ENCODE measurements at regions not wholly inside any gene's neighbourhood (a gene's known extent, or its start where the extent isn't known, plus 50 kb on each side); places are given as distances from the start of the nearest gene placed in this dataset.
A peak's percentile ranks its signal among the peaks of the same experiment; 100 is the strongest.
"Not testable (repeated sequence)": the region's sequence is repeated elsewhere in the genome, so short reads cannot be mapped to it uniquely, and the experiment has no call there.

DNA sequence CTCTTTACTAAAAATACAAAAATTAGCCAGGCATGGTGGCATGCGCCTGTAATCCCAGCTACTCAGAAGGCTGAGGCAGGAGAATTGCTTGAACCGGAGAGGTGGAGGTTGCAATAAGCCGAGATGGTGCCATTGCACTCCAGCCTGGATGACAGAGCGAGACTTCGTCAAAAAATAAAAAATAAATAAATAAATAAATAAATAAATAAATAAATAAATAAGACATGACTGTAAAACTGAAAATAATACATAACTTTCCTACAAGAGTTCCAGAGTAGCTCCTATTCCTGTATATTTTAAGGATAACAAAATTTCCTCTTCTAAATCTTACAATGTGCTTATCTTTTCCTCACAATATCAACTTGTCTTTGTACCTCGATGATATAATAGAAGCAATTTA is 549.4 kb downstream of the TRAM1L1 start:
- not testable (repeated sequence) for DNase-seq

DNA sequence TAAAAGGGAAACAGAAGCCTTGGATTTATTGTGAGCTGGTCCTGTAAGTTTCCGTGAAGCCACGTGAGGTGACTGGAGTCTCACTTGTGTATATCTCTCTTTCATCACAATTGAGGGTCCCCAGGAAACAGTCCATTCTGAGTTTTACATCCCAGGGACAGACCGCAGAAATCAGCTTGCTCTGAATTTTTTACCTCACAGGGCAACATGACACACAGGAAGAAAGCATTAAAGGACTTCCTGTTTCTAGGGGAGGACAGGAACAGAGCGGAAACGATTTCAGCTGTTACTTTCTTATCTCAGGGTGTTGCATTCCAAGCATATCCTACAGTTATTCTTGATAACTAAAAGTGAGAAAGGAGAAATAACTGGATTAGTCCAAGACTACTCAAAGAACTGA is 553.5 kb downstream of the TRAM1L1 start:
- DNase-seq, result peak in 1 of 2 donors; percentile 78

DNA sequence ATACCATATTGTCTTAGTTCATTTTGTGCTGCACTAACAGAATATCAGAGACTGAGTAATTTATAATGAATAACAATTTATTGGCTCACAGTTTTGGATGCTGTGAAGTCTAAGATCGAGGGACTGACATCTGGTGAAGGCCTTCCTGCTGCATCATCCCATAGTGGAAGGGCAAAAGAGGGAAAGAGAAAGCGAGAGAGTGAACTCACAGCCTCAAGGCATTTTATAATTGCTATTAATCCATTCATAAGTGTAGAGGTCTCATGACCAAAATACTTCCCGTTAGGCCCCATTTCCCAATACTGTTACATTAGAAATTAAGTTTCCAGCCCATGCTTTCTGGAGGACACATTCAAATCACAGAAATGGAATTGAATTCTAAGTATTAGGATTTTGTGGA is 554.4 kb downstream of the TRAM1L1 start:
- DNase-seq, result no peak

DNA sequence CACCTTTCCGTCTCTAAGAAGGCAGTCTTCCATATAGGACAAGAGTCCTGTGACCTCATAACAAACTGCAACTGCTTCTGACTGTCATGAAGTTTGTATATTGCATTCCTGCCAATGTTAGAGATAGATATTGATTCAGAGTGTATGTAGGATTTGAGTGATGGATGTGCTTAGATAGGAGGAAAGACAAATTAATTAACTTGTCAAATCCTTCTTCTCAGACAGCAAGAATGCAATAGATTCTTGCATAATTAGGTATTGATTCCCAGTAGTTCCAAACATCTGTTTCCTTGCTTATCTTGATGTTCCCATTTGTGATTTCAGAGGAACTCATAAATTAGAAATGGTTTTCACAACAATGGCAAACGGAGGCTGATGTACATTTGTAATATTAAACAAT is 555.3 kb downstream of the TRAM1L1 start:
- no peak for DNase-seq

DNA sequence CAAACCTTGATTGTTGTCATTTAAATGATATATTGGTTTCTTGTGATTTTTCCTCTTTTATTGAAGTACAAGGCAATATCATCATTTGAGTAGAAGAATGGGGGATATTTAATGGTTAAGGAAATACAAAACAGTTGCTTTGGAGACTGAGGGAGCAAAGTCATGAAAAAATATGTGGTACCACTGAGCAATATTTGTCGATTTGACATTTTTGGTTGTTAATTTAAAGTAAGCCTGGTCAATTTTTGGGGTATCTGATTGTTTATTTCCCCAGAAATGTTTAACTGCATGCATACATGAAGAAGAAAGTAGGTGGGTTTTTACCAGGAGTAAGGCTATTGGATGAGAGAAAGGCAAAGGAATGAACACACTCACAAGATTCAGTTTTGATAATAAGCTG is 556.2 kb downstream of the TRAM1L1 start:
- DNase-seq, result no peak

DNA sequence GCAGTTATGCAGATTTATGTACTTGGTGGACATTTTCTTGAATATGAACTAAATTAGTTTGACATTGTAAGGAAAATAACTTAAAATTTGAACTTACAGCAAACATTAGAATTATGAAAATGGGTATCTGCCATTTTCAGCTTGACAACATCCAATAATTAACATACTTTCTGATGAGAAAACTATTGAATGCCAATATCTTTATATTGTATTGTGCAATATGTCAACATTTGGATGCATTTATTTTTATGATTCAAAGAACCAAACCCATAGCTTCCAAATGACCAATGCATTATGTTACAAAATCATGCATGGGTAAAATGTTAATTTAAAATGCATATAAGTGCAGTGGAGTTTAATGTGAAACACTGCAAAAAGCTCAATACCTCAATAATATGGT is 562.5 kb downstream of the TRAM1L1 start:
- no peak for DNase-seq

DNA sequence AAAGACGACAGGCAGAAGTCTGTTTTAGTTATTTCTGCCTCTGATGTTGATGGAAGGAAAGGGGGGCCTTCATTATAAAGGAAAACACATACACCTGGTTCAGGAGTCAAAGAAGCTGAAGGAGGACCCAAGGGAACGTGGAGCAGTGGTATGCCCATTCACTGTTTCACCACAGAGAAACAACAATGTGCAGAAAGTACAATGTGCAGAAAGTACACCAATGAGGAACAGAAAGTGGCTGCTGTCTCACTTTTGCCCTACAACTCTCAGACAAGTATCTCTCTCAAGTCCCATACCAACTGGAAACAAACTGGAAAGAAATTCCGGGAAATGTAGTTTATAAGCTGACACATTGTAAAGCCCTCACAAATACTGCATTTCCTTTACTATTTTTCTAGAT is 564.5 kb downstream of the TRAM1L1 start:
- DNase-seq, result no peak

DNA sequence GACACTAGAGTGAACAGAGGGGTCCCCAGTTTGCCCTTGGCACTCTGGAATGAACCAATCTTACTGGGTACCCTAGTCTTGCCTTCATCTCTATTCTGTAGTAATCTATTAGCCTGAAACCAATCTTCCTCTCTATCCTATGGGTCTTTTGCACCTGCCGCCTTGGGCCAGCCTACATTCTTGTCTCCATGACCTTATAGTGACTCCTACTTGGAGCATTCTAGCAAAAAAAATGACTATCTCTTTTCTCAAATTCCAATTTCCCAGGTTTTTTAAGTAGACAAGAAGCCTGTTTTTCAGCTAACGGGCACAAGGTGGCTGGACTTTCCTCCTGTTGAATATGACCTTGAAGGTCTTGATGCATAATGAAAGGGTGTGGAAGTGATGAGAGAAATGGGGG is 568.7 kb downstream of the TRAM1L1 start:
- DNase-seq, result no peak

DNA sequence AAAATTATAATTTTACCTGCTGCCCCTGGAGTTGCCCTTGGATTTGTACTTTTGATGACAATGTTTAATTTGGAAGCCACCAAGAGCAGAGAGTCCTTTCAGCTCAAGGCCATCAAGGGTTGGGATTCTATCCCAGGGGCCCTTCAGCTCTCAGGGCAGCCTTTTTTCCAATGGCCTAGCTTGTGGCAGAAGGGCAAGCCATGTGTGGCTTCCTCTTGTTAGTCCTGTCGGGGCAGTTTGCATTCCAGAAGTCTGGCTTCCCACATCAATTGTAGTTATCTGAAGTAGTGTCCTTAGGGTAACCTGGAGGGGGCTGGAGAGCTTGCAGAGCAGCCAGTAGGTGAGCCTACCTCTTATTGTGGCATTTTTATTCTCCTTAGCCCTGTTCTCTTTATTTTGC is 569.4 kb downstream of the TRAM1L1 start:
- no peak for DNase-seq

DNA sequence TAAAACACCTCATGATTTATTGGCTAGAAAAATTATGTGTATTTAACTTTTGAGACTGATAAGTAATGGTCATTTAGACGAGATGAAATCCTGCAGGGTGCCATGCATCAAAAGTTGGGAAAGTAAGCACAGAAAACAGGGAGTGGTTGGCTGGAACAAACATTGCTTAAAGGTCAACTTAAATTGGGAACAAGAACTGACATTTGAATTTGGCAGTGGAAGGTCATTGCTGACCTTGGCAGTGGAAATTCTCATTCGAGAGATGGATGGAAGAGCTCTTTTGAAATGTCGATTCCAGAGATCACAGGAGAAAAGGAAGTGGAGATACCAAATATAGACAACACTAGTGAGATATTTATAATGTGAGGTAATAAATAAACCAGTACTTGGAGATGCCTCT is 572.8 kb downstream of the TRAM1L1 start:
- DNase-seq, result no peak

DNA sequence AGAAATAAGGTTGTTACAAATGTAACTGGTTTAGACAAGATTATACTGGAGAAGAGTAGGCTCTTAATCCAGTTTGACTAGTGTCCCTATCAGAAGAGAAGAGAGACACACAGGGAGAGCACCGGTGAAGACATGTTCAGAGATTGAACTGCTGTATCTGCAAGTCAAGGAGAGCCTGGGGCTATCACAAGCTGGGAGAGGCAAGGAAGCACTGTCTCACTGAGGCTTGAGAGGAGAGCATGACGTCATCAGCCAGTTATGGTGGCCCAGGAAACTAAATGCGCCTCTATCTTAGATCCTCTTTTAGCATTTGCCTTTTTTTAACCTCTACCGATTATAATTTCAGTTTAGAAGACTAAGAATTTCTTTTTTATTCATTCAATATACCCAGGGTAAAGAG is 583.4 kb downstream of the TRAM1L1 start:
- no peak for DNase-seq

DNA sequence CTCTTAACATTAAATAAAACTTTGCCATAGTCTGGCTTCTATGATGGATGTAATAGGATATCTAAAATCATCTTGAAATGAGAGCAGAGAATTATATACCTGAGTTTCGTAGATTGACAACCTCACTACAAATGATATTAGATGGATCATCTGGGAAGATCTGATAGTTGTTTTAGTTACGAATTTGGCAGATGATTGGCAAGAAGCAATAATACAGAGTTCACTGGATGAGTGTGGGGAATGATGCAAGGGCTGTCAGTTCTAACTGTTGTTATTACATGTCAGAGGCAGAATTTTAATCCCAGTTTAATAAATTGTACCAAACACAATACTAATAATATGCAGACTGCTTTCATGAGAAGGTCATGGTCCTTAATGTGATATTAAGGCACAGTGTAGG is 585.2 kb downstream of the TRAM1L1 start:
- no peak for DNase-seq

DNA sequence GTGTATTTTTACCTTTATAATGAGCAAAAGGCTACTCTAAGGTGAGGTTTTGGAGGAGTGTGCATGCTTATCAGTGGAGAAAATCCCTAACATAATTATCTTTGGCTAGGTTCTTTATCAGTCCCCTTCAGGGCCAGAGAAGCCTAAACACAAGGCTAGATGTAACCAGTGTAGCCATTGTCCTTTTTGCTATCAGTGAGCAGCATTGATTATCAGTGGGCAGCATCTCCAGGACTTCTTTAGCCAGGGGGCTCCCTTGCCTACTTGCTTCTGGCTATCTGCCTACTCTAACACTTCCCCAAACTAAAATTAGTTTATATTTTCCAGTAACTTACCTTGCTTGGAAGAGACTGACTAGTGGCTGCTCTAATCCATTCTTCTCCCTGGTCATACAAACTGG is 595.6 kb downstream of the TRAM1L1 start:
- no peak for DNase-seq

DNA sequence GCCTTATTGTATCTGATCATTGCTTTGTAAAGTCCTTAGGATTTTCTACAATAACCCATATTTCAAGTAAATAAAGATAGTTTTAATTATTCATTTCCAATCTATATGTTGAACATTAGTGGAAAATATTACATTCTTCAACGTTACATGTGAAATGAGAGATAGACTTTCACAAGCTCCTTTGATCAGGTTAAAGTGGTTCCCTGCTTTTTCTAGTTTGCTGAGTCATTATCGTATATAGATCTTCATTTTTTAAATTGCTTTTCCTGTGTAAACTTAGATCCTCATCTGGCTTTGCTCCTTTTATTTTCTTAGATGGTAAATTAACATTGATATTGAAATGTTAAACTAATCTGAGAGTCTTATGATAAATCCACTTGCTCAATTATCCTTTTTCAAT is 599.0 kb downstream of the TRAM1L1 start:
- no peak for DNase-seq

DNA sequence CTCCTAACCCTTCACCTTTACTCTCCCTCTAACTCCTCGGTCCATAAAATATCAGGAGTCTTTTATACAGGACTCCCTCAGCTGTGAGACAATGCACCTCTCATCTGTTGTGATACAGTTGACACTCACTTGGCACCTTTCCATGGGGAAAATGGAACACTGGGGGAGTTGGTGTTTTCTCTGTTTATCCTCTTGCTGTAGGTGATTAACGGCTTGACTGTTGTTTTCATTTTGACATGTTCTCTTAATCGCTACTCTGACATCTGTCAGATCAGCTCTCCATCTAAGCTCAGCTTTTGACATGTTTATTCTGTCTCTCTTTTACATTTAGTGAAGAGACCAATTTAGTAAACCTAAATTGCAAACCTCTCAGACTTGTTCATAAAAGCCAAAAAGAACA is 604.8 kb downstream of the TRAM1L1 start:
- no peak for DNase-seq

DNA sequence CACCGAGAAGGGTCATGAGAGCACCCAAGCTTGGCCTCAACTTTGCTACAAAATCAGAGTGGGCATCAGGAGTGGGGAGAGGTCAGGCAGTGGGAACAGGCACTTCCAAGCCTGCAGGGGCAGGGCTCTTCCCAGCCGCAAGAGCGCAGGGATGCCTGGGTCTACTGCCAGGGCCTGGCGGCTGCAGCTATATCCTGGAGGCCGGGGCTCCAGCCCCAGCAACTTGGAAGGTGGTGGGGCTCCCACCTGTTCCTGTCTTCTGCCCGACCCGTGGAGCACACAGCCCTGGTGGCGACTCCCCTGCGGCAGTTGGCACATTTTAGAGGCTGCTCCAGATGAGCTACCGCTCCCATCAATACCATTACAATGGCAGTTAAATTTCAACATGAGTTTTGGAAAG is 607.0 kb downstream of the TRAM1L1 start:
- DNase-seq, result no peak

DNA sequence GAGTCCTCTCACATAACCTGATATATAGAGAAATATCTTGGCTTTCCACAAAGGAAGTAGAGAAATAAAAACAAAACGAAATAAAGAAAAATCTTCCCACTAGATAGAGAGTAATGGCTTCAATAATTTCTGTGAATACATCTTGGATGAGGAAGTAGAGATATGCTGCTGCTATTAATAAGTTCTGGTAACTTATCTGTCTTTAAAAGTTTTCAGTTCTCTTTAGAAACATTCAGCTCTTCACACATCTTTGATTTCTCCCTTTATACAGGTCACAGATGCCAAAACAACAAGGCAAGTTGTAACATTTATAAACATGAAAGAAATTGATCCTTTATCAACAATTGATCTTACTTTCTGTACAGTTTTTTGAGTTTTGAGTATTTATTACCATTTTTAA is 615.8 kb downstream of the TRAM1L1 start:
- no peak for DNase-seq

DNA sequence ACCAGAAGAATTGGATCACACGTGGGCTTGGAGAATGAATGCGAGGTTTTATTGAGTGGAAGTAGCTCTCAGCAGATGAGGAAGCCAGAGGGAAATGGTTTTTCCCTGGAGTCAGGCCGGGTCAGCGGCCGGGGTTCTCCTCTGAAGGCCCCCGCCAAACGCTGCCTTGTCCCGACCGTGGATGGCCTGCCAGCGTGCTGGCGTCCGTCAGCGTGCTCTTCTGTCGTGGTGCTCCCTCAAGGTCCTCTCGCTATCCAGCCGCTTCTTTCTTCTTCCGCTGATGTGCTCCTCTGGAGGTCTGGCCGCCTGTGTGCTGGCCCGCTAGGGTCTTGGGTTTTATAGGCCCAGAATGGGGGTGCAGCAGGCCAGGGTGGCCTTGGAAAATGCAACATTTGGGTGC is 632.2 kb downstream of the TRAM1L1 start:
- DNase-seq, result no peak

DNA sequence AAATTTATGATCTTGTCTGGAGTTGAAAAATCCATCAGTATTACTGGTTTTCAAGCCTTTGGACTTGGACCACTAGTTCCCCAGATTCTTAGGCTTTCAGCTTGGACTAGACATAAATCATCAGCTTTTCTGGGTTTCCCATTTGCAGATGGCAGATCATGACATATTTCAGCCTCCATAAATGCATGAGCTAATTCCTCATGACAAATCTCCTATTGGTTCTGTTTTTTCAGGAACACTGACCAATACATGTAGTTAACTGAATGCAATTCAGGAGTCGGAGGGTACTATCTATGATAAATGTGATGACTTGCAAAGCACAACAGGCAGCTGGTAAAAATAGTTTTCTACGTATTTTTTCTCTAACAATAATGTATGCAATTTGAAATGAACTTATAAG is 635.6 kb downstream of the TRAM1L1 start:
- DNase-seq, result no peak

DNA sequence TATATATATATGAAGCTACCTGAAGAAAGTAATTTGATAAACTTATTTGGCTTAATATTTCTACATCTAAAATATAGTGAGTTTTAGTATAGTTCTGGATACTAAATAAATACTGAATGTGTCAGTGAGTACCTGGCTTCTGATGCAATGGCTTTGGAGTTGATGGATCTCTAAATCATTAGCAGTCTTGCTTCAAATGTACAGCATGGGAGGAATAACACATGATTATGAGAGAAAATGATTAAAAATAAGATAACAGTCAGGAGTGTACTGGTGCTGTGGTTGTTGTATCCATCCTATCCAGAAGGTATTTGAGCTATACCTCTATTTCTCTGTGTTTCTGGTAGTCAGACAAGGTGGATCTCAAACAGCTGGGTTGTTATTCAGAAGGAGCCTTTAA is 641.3 kb downstream of the TRAM1L1 start:
- DNase-seq, result no peak

DNA sequence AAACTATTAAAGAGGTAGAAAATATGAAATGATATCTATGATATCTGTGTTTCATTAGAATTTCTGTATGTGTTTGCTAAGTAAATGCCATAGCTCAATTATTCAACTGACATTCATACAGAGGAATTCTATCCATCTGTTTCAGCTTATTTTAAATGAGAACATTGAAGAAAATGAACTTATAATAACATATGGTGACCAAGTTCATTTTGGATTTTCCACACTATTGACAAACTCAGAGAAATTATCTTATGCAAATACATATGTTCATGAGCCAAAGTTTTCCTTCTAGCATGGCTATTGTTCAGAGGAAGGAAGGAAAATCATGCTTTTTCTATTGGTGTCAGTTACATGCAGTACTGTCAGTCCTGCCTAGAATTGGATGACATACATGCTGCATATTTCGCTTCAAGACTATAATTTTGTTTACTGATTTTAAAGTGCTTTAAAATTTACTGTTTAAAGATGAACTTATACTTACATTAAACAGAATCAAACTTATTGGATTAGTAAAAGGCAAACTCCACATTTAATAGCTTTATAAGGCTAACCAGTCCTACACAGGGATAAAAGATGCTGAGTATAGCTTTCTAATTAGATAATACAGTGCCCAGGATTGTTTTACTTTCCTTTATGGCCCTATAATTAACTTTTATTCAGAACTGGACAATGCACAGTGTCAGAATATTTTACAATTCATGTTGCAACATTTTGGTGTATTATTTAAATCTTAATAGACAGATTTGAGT is 646.2 kb downstream of the TRAM1L1 start:
- DNase-seq, result no peak

DNA sequence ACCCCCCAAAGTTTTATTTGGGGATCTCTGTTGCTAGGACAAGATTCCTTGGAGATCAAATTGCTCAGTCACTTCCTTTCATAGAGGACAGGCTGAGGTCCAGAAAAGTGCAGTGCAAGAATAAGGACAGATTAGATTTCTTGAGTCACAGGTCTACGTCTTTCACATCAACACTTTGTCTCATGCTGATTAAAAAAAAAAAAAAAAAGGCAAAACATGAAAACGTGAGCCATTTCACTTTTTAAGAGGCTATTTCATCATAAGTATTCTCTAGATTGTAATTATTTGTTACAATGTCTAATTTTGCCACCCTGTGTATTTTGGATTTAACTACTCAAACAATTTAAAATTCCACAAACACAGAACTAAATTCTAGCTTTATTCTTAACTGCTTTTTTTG is 647.0 kb downstream of the TRAM1L1 start:
- DNase-seq, result no peak

DNA sequence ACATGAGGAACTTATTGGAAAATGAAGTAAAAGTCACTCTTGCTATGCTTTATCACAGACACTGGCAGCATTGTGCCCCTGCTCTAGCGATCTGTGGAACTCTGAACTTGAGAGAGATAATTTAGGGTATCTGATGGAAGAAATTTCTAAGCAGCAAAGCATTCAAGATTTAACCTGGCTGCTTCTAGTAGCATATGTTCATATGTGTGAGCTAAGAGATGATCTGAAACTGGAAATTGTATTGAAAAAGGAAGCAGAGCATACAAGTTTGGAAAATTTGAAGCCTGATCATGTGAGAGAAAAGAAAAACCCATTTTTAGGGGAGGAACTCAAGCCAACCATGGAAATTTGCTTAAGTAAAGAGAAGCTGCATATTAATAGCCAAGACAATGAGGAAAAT is 657.7 kb downstream of the TRAM1L1 start:
- DNase-seq, result no peak

DNA sequence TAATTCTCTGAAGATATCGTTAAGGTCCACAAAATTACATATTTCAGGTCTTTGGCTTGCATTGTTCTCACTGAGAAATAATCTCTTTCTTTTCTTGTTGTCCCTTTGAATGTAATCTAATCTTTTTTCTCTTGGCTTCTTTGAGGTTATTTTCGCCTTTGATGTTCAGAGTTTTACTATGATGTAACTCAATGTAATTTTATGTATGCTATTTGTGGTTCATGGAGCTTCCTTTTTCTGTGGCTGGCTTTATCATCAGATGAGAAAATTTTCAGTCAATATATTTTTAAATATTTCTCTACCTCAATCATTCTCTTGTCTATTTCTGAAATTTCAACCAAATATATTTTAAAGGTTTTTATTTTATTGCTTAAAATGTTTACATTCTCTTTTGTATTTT is 672.2 kb downstream of the TRAM1L1 start:
- DNase-seq, result no peak

DNA sequence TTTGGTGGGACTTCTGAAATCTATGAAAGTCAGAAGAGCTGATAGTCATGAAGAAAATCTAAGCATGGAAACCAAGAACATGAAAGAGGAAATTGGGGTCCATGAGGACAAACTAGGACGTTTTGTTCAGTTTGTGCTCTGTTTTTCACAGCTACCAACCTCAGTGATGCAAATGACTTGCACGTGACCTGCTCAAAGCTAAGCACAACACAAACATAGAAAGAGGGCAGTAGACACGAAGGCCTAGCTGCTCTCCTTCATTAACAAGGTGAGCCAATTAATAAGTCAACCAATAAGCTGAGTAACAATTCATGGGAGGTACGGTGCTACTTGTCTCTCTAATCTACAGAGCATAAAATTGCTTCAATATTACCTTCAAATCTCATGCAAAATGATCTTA is 684.1 kb downstream of the TRAM1L1 start:
- DNase-seq, result no peak

DNA sequence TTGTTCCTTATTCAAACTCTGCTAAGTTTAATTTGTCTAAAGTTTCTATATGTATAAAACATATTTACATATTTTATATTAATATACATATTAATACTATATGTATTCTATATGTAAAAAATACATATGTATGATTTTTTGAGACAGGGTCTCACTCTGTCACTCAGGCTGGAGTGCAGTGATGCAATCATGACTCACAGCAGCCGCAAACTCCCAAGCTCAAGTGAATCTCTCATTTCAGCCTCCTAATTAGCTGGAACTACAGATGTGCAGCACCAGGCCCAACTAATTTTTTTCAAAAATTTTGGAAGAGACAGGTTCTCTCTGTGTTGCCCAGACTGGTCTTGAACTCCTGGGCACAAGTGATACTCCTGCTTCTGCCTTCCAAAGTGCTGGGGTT is 684.9 kb downstream of the TRAM1L1 start:
- no peak for DNase-seq

All from bone marrow (tissue), 2 donors.